OCI-LY3 (cell line): ENCODE measurements at regions not wholly inside any gene's neighbourhood (a gene's known extent, or its start where the extent isn't known, plus 50 kb on each side); places are given as distances from the start of the nearest gene placed in this dataset.

ENCODE experiments used
- CTCF ChIP-seq: fragments of 200-600, 300-600 bp; sonication (generic); IDR thresholded peaks from 2 replicates; pipeline ENCODE4 v1.5.1; 2014; ENCODE audit warnings: antibody characterized with exemption, low read length, low read depth
- EZH2phosphoT487 ChIP-seq: fragments of 200-600 bp; shearing (Covaris generic); IDR thresholded peaks from 2 replicates; pipeline ENCODE4 v1.6.1; 2018; ENCODE audit warnings: antibody characterized with exemption, mixed run types, low read depth

- TF ChIP-seq CTCF (no peak), EZH2phosphoT487 (no peak)
These were observed 584.4 kb upstream of the AADAT start for GRCh38 chr4:170674176-170674575.
